ENCODE measurements at regions not wholly inside any gene's neighbourhood (a gene's known extent, or its start where the extent isn't known, plus 50 kb on each side); places are given as distances from the start of the nearest gene placed in this dataset.

GRCh38 chr13:30107521-30108136 lies 199.7 kb downstream of the KATNAL1 start:
- Histone ChIP-seq H3K27ac (no peak overlapping the region), H3K36me3 (no peaks in the 10 kb centered on the region), H3K4me1 (peaks cover 3% of the 10 kb centered on the region), H3K27me3 (no peaks in the 10 kb centered on the region), H3K9me3 (no peaks in the 10 kb centered on the region), H3K9ac (ENCODE audit: low read depth in 2 of 2, low read length in 2 of 2) (no peak overlapping the region), H3K4me3 (no peak overlapping the region)
- DNase-seq = no peak
- intact Hi-C loops (cut with DNase I) = loop anchor here (10.0 kb wide), 1 partner anchor 53 kb away; no protein-coding TSS in a partner anchor
- TF ChIP-seq CTCF (IDR thresholded peaks at IDR 0.05) = no peak

- Histone ChIP-seq H3K36me3 (no peaks in the 10 kb centered on the region), H3K4me1 (peaks cover 3% of the 10 kb centered on the region), H3K27ac (no peak overlapping the region), H3K27me3 (no peaks in the 10 kb centered on the region), H3K9ac (ENCODE audit: low read depth in 2 of 2, low read length in 2 of 2) (no peak overlapping the region), H3K9me3 (no peaks in the 10 kb centered on the region), H3K4me3 (no peak overlapping the region)
- intact Hi-C loops (cut with DNase I) = loop anchor here (10.0 kb wide), 1 partner anchor 52 kb away; no protein-coding TSS in a partner anchor
- DNase-seq = no peak
- no peak for TF ChIP-seq CTCF (IDR thresholded peaks at IDR 0.05)
These were observed 200.2 kb downstream of the KATNAL1 start for GRCh38 chr13:30107121-30107520.

- no peak overlapping the region for H3K27ac ChIP-seq
- no peaks in the 10 kb centered on the region for H3K9me3 ChIP-seq
- H3K36me3 ChIP-seq = no peaks in the 10 kb centered on the region
- intact Hi-C loops (cut with DNase I) = loop anchor here (10.0 kb wide), 1 partner anchor 51 kb away; no protein-coding TSS in a partner anchor
- H3K27me3 ChIP-seq = no peaks in the 10 kb centered on the region
- H3K4me1 ChIP-seq = peaks cover 3% of the 10 kb centered on the region
- H3K4me3 ChIP-seq = no peak overlapping the region
- no peak for TF ChIP-seq CTCF (IDR thresholded peaks at IDR 0.05)
- no peak for DNase-seq
- H3K9ac ChIP-seq (ENCODE audit: low read depth in 2 of 2, low read length in 2 of 2) = no peak overlapping the region
These were observed 202.0 kb downstream of the KATNAL1 start for GRCh38 chr13:30105381-30105780.

- no peak for TF ChIP-seq CTCF (IDR thresholded peaks at IDR 0.05)
- H3K36me3 ChIP-seq = no peaks in the 10 kb centered on the region
- no peak overlapping the region for H3K27ac ChIP-seq
- DNase-seq = no peak
- intact Hi-C loops (cut with DNase I) = loop anchor here (10.0 kb wide), 1 partner anchor 48 kb away; no protein-coding TSS in a partner anchor
- H3K27me3 ChIP-seq = no peaks in the 10 kb centered on the region
- H3K9ac ChIP-seq (ENCODE audit: low read depth in 2 of 2, low read length in 2 of 2) = no peak overlapping the region
- H3K4me1 ChIP-seq = peaks cover 1% of the 10 kb centered on the region
- H3K4me3 ChIP-seq = no peak overlapping the region
- H3K9me3 ChIP-seq = no peaks in the 10 kb centered on the region
These were observed 204.1 kb downstream of the KATNAL1 start for GRCh38 chr13:30103161-30103840.

GRCh38 chr13:30100226-30100625 lies 207.1 kb downstream of the KATNAL1 start:
- Histone ChIP-seq H3K27ac (no peak overlapping the region), H3K9ac (ENCODE audit: low read depth in 2 of 2, low read length in 2 of 2) (no peak overlapping the region), H3K36me3 (no peaks in the 10 kb centered on the region), H3K9me3 (no peaks in the 10 kb centered on the region), H3K4me1 (no peaks in the 10 kb centered on the region), H3K4me3 (no peak overlapping the region), H3K27me3 (no peaks in the 10 kb centered on the region)
- DNase-seq = no peak
- intact Hi-C loops (cut with DNase I) = loop anchor here (10.0 kb wide), 1 partner anchor 45 kb away; no protein-coding TSS in a partner anchor
- TF ChIP-seq CTCF (IDR thresholded peaks at IDR 0.05) = no peak
